ENCODE measurements at regions not wholly inside any gene's neighbourhood (a gene's known extent, or its start where the extent isn't known, plus 50 kb on each side); places are given as distances from the start of the nearest gene placed in this dataset.

DNA sequence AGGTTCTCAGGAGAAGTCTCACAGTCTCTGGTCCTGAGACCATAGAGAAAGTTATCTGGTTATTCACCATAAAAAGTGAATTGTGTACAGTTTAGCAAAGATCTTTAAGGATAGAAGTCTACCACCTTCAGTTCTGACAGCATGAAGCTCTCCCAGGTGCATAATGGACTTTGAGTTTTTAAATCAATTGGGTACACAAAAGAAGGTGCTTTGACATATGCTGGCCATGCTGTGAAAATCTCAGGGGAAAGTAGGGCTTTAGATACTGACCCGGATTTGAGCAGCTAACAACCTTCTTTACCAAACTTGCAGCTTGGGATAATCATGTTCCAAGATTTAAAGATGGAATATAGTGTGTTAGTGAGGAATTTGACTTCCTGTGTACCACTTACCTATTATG lies 264.2 kb downstream of the ZSWIM6 start:
- TF ChIP-seq, protein P1, sequence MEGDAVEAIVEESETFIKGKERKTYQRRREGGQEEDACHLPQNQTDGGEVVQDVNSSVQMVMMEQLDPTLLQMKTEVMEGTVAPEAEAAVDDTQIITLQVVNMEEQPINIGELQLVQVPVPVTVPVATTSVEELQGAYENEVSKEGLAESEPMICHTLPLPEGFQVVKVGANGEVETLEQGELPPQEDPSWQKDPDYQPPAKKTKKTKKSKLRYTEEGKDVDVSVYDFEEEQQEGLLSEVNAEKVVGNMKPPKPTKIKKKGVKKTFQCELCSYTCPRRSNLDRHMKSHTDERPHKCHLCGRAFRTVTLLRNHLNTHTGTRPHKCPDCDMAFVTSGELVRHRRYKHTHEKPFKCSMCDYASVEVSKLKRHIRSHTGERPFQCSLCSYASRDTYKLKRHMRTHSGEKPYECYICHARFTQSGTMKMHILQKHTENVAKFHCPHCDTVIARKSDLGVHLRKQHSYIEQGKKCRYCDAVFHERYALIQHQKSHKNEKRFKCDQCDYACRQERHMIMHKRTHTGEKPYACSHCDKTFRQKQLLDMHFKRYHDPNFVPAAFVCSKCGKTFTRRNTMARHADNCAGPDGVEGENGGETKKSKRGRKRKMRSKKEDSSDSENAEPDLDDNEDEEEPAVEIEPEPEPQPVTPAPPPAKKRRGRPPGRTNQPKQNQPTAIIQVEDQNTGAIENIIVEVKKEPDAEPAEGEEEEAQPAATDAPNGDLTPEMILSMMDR (IDR thresholded peaks at IDR 0.05) = no peak
- Histone ChIP-seq H3K4me1 (peaks cover 0 to 12% of the 10 kb centered on the region in 2 donors), H3K4me3 (no peak overlapping the region), H3K27me3 (no peaks in the 10 kb centered on the region), H3K9me3 (no peaks in the 10 kb centered on the region), H3K27ac (no peak overlapping the region), H3K36me3 (no peaks in the 10 kb centered on the region)
- DNase-seq (ENCODE audit: low spot score) = no peak

DNA sequence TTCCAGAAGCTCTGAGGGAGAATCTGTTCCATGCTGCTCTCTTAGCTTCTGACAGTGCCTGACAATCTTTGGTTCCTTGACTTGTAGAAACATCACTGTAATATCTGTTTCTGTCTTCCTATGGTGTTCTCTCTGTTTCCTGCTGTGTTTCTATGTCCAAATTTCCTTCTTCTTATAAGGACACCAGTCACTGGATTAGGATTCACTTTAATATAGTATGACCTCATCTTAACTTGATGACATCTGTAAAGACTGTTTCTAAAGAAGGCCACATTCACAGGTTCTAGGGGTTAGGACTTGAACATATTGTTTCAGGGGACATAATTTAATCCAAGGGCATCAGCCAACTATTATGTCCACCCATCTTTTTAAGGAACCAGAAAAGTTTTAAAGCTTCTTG lies 265.6 kb downstream of the ZSWIM6 start:
- TF ChIP-seq, protein P1 (IDR thresholded peaks at IDR 0.05) = no peak
- no peaks in the 10 kb centered on the region for H3K27me3 ChIP-seq

DNA sequence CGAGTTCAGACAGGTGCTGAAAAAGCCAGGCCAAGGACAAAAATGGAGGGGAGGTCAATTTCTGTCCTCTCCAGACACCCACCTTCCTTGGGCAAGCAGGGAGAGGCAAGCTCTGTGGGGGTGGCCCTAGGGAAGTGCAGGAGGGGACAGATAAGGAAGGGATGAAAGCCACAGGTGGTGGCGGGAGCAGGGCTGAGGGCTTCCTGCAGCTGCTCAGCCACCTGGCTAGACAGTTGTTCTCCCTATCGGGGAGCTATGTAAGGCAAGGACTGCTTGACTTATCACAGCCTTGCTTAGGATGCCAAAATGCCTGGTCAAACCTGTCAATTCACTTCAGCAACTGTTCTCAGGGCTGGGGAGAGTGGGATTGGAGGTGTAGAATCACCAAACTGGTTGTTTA lies 266.1 kb downstream of the ZSWIM6 start:
- H3K27ac ChIP-seq = no peak overlapping the region
- no peak overlapping the region for H3K4me3 ChIP-seq
- no peaks in the 10 kb centered on the region for H3K27me3 ChIP-seq
- DNase-seq (ENCODE audit: low spot score) = no peak
- no peaks in the 10 kb centered on the region for H3K9me3 ChIP-seq
- TF ChIP-seq, protein P1 (IDR thresholded peaks at IDR 0.05) = no peak
- no peaks in the 10 kb centered on the region for H3K36me3 ChIP-seq
- peaks cover 0 to 13% of the 10 kb centered on the region in 2 donors for H3K4me1 ChIP-seq

More for the DNA sequence above, 265.6 kb downstream of the ZSWIM6 start:
- no peaks in the 10 kb centered on the region for H3K36me3 ChIP-seq
- H3K4me3 ChIP-seq = no peak overlapping the region
- DNase-seq (ENCODE audit: low spot score) = no peak
- H3K4me1 ChIP-seq = peaks cover 0 to 12% of the 10 kb centered on the region in 2 donors
- no peak overlapping the region for H3K27ac ChIP-seq
- no peaks in the 10 kb centered on the region for H3K9me3 ChIP-seq

DNA sequence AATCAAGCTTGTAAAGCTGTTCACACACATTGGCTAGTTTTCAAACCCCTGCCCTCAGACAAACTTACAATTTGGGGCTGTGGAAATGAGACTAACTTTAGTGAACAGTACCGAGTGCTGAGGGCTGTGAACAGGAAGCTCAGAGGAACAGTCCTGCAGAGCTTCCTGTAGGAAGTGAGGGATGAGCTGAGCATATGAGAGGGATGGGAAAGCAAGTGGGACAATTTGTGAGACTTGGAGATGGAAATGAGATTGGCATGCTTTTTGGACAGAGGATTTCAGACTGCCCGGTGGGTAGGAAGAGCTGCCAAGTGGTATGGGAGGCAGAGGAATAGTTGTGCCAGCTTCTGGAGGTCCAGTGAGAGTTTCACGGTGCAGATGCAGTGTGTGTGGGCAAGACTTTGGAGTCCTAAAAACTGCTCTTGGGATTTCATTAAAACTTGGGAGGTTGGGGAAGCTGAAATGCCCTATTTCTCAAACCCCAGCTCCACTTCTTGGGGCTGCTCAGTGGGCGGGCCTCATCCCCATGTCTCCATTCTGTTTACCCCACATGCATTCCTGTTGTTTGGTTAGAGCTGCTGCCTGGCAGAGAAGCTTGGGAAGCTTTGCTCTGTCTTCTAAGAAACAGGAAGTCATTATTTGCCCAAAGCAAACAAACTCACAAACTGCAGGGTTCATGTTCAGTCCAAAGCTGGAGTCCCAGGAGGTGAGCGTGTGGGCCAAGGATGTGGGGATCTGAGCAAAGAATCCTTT lies 267.5 kb downstream of the ZSWIM6 start:
- Histone ChIP-seq H3K4me1 (peaks cover 0 to 21% of the 10 kb centered on the region in 2 donors), H3K36me3 (no peaks in the 10 kb centered on the region), H3K4me3 (no peak overlapping the region), H3K27me3 (no peaks in the 10 kb centered on the region), H3K9me3 (no peaks in the 10 kb centered on the region), H3K27ac (no peak overlapping the region)
- TF ChIP-seq, protein P1 (IDR thresholded peaks at IDR 0.05) = no peak
- DNase-seq (ENCODE audit: low spot score) = no peak

DNA sequence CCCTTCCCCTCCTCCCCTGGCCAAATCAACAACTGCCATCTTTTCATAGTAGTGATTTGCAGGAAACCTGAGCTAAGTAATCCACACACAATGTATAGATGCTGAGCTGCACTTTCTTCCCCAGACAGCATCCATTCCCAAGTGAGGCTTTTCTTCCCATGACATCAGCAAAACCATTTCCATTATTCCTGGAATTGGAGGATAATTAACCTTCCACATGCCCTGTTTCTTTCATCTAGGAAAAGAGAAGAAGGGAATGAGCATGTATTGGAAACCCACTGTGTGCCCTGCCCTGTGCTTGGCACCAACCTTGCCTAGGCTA lies 268.0 kb downstream of the ZSWIM6 start:
- no peaks in the 10 kb centered on the region for H3K9me3 ChIP-seq
- no peaks in the 10 kb centered on the region for H3K36me3 ChIP-seq
- H3K27me3 ChIP-seq = no peaks in the 10 kb centered on the region
- H3K4me3 ChIP-seq = no peak overlapping the region
- no peak for DNase-seq (ENCODE audit: low spot score)
- TF ChIP-seq, protein P1 (IDR thresholded peaks at IDR 0.05) = no peak
- peaks cover 0 to 21% of the 10 kb centered on the region in 2 donors for H3K4me1 ChIP-seq
- H3K27ac ChIP-seq = no peak overlapping the region
